ENCODE measurements at regions not wholly inside any gene's neighbourhood (a gene's known extent, or its start where the extent isn't known, plus 50 kb on each side); places are given as distances from the start of the nearest gene placed in this dataset.

DNA sequence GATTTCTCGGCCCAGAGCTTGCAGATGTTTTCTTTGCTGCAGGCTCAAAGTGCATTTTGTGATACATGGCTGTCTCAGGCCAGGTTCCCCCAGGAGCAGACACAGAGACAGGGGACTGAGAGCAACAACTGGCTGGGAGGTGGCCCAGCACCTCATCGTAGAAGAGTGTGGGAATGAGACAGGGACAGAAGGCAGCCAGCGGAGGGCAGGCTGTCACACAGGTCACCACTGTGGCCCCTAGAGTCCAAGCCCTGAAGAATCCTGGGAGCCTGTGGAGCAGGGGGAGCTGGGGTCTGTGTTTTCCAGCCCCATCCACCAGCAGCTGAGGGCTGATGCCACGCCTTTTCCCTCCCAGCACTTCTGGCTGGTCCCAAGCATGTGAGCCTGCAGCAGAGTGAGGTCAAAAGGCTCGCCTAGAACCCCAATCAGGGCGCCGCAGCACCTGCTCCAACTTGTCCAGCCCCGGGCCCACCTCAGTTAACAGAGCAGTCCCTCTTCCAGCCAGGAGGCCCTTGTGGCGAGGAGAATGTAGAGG lies 723.8 kb downstream of the UQCRFS1 start:
- ATAC-seq (peak; percentile 59), DNase-seq (ENCODE audit: low spot score) (no peak)
- H3K4me1 Mint-ChIP-seq: peaks cover 54% of the 10 kb centered on the region
- ChIA-PET POLR2A (no interaction called here), CTCF (interaction anchor here (0.7 to 2.0 kb wide), 8 partner anchors 16 to 238 kb away, joined by 3 to 14 read pairs (median 4); no protein-coding TSS in a partner anchor)
- no peaks in the 10 kb centered on the region for H3K9me3 Mint-ChIP-seq
- TF ChIP-seq, protein P1, sequence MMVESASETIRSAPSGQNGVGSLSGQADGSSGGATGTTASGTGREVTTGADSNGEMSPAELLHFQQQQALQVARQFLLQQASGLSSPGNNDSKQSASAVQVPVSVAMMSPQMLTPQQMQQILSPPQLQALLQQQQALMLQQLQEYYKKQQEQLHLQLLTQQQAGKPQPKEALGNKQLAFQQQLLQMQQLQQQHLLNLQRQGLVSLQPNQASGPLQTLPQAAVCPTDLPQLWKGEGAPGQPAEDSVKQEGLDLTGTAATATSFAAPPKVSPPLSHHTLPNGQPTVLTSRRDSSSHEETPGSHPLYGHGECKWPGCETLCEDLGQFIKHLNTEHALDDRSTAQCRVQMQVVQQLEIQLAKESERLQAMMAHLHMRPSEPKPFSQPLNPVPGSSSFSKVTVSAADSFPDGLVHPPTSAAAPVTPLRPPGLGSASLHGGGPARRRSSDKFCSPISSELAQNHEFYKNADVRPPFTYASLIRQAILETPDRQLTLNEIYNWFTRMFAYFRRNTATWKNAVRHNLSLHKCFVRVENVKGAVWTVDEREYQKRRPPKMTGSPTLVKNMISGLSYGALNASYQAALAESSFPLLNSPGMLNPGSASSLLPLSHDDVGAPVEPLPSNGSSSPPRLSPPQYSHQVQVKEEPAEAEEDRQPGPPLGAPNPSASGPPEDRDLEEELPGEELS (CRISPR knock-in tag; IDR thresholded peaks at IDR 0.05): no peak
- TF ChIP-seq, protein P2, sequence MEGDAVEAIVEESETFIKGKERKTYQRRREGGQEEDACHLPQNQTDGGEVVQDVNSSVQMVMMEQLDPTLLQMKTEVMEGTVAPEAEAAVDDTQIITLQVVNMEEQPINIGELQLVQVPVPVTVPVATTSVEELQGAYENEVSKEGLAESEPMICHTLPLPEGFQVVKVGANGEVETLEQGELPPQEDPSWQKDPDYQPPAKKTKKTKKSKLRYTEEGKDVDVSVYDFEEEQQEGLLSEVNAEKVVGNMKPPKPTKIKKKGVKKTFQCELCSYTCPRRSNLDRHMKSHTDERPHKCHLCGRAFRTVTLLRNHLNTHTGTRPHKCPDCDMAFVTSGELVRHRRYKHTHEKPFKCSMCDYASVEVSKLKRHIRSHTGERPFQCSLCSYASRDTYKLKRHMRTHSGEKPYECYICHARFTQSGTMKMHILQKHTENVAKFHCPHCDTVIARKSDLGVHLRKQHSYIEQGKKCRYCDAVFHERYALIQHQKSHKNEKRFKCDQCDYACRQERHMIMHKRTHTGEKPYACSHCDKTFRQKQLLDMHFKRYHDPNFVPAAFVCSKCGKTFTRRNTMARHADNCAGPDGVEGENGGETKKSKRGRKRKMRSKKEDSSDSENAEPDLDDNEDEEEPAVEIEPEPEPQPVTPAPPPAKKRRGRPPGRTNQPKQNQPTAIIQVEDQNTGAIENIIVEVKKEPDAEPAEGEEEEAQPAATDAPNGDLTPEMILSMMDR (IDR thresholded peaks at IDR 0.05): no peak
- TF ChIP-seq NR1H2 (CRISPR knock-in tag; IDR thresholded peaks at IDR 0.05) (no peak), NFATC4 (CRISPR knock-in tag; IDR thresholded peaks at IDR 0.05) (no peak), NR2C2 (CRISPR knock-in tag; IDR thresholded peaks at IDR 0.05) (no peak), TP53 (CRISPR knock-in tag; IDR thresholded peaks at IDR 0.05) (no peak), ETV6 (CRISPR knock-in tag; IDR thresholded peaks at IDR 0.05) (no peak), IRF2 (CRISPR knock-in tag; IDR thresholded peaks at IDR 0.05; ENCODE audit: borderline replicate concordance, low read depth) (no peak)
- TF ChIP-seq, protein P3, sequence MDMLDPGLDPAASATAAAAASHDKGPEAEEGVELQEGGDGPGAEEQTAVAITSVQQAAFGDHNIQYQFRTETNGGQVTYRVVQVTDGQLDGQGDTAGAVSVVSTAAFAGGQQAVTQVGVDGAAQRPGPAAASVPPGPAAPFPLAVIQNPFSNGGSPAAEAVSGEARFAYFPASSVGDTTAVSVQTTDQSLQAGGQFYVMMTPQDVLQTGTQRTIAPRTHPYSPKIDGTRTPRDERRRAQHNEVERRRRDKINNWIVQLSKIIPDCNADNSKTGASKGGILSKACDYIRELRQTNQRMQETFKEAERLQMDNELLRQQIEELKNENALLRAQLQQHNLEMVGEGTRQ (CRISPR knock-in tag; IDR thresholded peaks at IDR 0.05): no peak
- TF ChIP-seq, protein P4, sequence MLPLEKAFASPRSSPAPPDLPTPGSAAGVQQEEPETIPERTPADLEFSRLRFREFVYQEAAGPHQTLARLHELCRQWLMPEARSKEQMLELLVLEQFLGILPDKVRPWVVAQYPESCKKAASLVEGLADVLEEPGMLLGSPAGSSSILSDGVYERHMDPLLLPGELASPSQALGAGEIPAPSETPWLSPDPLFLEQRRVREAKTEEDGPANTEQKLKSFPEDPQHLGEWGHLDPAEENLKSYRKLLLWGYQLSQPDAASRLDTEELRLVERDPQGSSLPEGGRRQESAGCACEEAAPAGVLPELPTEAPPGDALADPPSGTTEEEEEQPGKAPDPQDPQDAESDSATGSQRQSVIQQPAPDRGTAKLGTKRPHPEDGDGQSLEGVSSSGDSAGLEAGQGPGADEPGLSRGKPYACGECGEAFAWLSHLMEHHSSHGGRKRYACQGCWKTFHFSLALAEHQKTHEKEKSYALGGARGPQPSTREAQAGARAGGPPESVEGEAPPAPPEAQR (CRISPR knock-in tag; IDR thresholded peaks at IDR 0.05): no peak
- TF ChIP-seq, protein P5, sequence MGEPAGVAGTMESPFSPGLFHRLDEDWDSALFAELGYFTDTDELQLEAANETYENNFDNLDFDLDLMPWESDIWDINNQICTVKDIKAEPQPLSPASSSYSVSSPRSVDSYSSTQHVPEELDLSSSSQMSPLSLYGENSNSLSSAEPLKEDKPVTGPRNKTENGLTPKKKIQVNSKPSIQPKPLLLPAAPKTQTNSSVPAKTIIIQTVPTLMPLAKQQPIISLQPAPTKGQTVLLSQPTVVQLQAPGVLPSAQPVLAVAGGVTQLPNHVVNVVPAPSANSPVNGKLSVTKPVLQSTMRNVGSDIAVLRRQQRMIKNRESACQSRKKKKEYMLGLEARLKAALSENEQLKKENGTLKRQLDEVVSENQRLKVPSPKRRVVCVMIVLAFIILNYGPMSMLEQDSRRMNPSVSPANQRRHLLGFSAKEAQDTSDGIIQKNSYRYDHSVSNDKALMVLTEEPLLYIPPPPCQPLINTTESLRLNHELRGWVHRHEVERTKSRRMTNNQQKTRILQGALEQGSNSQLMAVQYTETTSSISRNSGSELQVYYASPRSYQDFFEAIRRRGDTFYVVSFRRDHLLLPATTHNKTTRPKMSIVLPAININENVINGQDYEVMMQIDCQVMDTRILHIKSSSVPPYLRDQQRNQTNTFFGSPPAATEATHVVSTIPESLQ (CRISPR knock-in tag; IDR thresholded peaks at IDR 0.05): no peak
- H3K4me3 Mint-ChIP-seq: no peak overlapping the region
- H3K27ac Mint-ChIP-seq: peak overlapping the region; percentile 69
- no peaks in the 10 kb centered on the region for H3K36me3 Mint-ChIP-seq
- no peaks in the 10 kb centered on the region for H3K27me3 Mint-ChIP-seq (ENCODE audit: low read depth)

DNA sequence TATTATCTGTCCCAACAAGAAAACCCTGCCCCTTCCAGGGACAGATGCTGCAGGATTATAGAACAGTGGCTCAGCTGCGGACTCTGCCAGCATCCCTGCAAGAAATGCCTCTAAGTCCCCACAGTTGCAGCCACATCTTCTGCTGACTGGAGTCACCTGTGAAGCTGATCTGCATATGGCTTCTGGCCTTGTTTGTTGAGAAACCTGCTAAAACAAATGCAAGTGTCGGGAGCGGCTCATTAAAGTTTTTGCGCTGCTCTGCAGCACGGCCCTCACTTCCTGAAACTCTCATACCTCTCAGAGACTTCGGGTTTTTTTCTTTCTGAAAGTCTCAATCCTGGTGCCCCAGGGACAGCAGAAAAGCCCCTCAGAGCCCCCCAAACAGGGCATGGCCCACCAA lies 725.0 kb downstream of the UQCRFS1 start:
- POLR2A ChIA-PET: no interaction called here
- Mint-ChIP-seq H3K4me1 (peaks cover 50% of the 10 kb centered on the region), H3K27ac (0 out of 2 replicates have a peak overlapping the region, but pooled peaks have one; percentile 47), H3K4me3 (no peak overlapping the region), H3K27me3 (ENCODE audit: low read depth) (no peaks in the 10 kb centered on the region), H3K36me3 (no peaks in the 10 kb centered on the region), H3K9me3 (no peaks in the 10 kb centered on the region)
- ATAC-seq (no peak), DNase-seq (ENCODE audit: low spot score) (no peak)
- CTCF ChIA-PET: interaction anchor here (0.9 to 2.0 kb wide), 3 partner anchors 44 to 249 kb away, joined by 3 to 5 read pairs (median 3); no protein-coding TSS in a partner anchor
- no peak for TF ChIP-seq NR2C2 (CRISPR knock-in tag; IDR thresholded peaks at IDR 0.05)
- TF ChIP-seq, protein P6, sequence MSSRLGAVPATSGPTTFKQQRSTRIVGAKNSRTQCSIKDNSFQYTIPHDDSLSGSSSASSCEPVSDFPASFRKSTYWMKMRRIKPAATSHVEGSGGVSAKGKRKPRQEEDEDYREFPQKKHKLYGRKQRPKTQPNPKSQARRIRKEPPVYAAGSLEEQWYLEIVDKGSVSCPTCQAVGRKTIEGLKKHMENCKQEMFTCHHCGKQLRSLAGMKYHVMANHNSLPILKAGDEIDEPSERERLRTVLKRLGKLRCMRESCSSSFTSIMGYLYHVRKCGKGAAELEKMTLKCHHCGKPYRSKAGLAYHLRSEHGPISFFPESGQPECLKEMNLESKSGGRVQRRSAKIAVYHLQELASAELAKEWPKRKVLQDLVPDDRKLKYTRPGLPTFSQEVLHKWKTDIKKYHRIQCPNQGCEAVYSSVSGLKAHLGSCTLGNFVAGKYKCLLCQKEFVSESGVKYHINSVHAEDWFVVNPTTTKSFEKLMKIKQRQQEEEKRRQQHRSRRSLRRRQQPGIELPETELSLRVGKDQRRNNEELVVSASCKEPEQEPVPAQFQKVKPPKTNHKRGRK (CRISPR knock-in tag; IDR thresholded peaks at IDR 0.05; ENCODE audit: borderline replicate concordance): no peak
- no peak for TF ChIP-seq EMX1 (CRISPR knock-in tag; IDR thresholded peaks at IDR 0.05)
- TF ChIP-seq, protein P7, sequence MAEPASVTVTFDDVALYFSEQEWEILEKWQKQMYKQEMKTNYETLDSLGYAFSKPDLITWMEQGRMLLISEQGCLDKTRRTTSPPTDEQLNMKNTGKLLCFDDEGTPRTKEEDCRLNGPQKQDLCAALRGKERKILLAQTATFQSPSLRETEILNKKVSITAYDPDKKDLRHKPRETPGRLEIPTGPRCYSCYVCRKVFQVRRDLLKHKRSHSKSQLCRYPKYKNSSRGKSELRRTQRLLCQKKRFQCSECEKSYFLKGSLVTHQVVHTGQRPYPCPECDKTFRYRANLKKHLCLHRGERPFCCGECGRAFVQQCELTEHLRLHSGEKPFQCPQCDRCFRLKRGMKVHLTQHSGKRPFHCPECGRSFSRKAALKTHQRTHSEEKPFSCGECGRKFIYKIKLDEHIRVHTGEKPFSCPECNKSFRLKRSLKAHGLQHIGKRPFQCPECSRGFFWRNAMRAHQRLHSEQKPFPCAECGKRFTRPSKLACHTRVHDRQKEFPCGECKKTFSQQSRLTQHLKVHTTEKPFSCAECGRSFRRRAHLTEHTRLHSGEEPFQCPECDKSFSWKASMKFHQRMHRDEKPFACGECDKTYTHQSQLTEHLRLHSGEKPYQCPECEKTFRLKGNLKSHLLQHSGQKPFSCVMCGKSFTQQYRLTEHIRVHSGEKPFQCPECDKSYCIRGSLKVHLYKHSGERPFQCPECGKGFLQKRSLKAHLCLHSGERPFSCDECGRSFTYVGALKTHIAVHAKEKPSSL (CRISPR knock-in tag; conservative IDR thresholded peaks at IDR 0.05): no peak
- TF ChIP-seq, protein P8, sequence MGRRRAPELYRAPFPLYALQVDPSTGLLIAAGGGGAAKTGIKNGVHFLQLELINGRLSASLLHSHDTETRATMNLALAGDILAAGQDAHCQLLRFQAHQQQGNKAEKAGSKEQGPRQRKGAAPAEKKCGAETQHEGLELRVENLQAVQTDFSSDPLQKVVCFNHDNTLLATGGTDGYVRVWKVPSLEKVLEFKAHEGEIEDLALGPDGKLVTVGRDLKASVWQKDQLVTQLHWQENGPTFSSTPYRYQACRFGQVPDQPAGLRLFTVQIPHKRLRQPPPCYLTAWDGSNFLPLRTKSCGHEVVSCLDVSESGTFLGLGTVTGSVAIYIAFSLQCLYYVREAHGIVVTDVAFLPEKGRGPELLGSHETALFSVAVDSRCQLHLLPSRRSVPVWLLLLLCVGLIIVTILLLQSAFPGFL (CRISPR knock-in tag; IDR thresholded peaks at IDR 0.05; ENCODE audit: borderline replicate concordance): no peak
- TF ChIP-seq ZNF423 (CRISPR knock-in tag; IDR thresholded peaks at IDR 0.05): no peak
- no peak for TF ChIP-seq ZNF317 (CRISPR knock-in tag; IDR thresholded peaks at IDR 0.05; ENCODE audit: borderline replicate concordance, low read depth)
- no peak for TF ChIP-seq SP1 (CRISPR knock-in tag; conservative IDR thresholded peaks at IDR 0.05)
- no peak for TF ChIP-seq FOXK1 (CRISPR knock-in tag; IDR thresholded peaks at IDR 0.05)
- TF ChIP-seq, protein P2 (IDR thresholded peaks at IDR 0.05): no peak

Data from WTC11 (cell line).